Chondrocyte (in vitro differentiated cells): ENCODE measurements at regions not wholly inside any gene's neighbourhood (a gene's known extent, or its start where the extent isn't known, plus 50 kb on each side); places are given as distances from the start of the nearest gene placed in this dataset.

ENCODE experiments used
- DNase-seq: peaks from one replicate; pipeline ENCODE4 v3.0.0; 2021; ENCODE audit warnings: mixed read lengths, low spot score
- H3K27ac Mint-ChIP-seq: one replicate; pipeline ENCODE4 v1.8.0; 2021; ENCODE audit warnings: mild to moderate bottlenecking, moderate library complexity, mixed read lengths; ENCODE audit not compliant: unreplicated experiment
- H3K27me3 Mint-ChIP-seq: 2 replicates; pipeline ENCODE4 v1.8.0; 2021; ENCODE audit warnings: low read depth, mixed read lengths
- H3K36me3 Mint-ChIP-seq: 2 replicates; pipeline ENCODE4 v1.8.0; 2021; ENCODE audit warnings: low read depth, mixed read lengths
- H3K4me1 Mint-ChIP-seq: 2 replicates; pipeline ENCODE4 v1.8.0; 2021; ENCODE audit warnings: low read depth, mild to moderate bottlenecking, mixed read lengths
- H3K4me3 Mint-ChIP-seq: one replicate; pipeline ENCODE4 v1.8.0; 2021; ENCODE audit warnings: mild to moderate bottlenecking, moderate library complexity, mixed read lengths; ENCODE audit not compliant: unreplicated experiment
- H3K9me3 Mint-ChIP-seq: 2 replicates; pipeline ENCODE4 v1.8.0; 2021; ENCODE audit warnings: low read depth, mixed read lengths
- CTCF ChIP-seq: fragments of 200-600 bp; sonication (generic); IDR thresholded peaks from 2 replicates; pipeline ENCODE4 v1.5.0; 2021; ENCODE audit warnings: antibody characterized with exemption, mild to moderate bottlenecking, moderate library complexity

- no peak overlapping the region for H3K4me3 Mint-ChIP-seq
- H3K4me1 Mint-ChIP-seq, result peaks cover 32% of the 10 kb centered on the region
- H3K36me3 Mint-ChIP-seq, result no peaks in the 10 kb centered on the region
- no peaks in the 10 kb centered on the region for H3K27me3 Mint-ChIP-seq
- no peak for DNase-seq
- TF ChIP-seq CTCF, result no peak
- H3K27ac Mint-ChIP-seq, result no peak overlapping the region
- H3K9me3 Mint-ChIP-seq, result no peaks in the 10 kb centered on the region
Observed at GRCh38 chr4:100826808-100827548, 309.2 kb upstream of the EMCN start.

- no peaks in the 10 kb centered on the region for H3K9me3 Mint-ChIP-seq
- no peaks in the 10 kb centered on the region for H3K36me3 Mint-ChIP-seq
- no peak for DNase-seq
- no peaks in the 10 kb centered on the region for H3K27me3 Mint-ChIP-seq
- no peak overlapping the region for H3K4me3 Mint-ChIP-seq
- no peak overlapping the region for H3K27ac Mint-ChIP-seq
- peaks cover 32% of the 10 kb centered on the region for H3K4me1 Mint-ChIP-seq
- TF ChIP-seq CTCF, result no peak
Observed at GRCh38 chr4:100826067-100826466, 308.2 kb upstream of the EMCN start.

GRCh38 chr4:100823993-100824323, 306.1 kb upstream of the EMCN start:
- H3K4me1 Mint-ChIP-seq, result peaks cover 24% of the 10 kb centered on the region
- no peak for TF ChIP-seq CTCF
- H3K9me3 Mint-ChIP-seq, result no peaks in the 10 kb centered on the region
- H3K27ac Mint-ChIP-seq, result no peak overlapping the region
- no peaks in the 10 kb centered on the region for H3K36me3 Mint-ChIP-seq
- DNase-seq, result no peak
- H3K27me3 Mint-ChIP-seq, result no peaks in the 10 kb centered on the region
- H3K4me3 Mint-ChIP-seq, result no peak overlapping the region

- DNase-seq, result no peak
- H3K4me1 Mint-ChIP-seq, result peaks cover 18% of the 10 kb centered on the region
- no peak overlapping the region for H3K4me3 Mint-ChIP-seq
- TF ChIP-seq CTCF, result no peak
- no peaks in the 10 kb centered on the region for H3K36me3 Mint-ChIP-seq
- no peaks in the 10 kb centered on the region for H3K9me3 Mint-ChIP-seq
- no peaks in the 10 kb centered on the region for H3K27me3 Mint-ChIP-seq
- H3K27ac Mint-ChIP-seq, result peak overlapping the region; percentile 8
Observed at GRCh38 chr4:100823066-100823992, 305.5 kb upstream of the EMCN start.

GRCh38 chr4:100820249-100820648, 302.4 kb upstream of the EMCN start:
- Mint-ChIP-seq H3K4me3 (no peak overlapping the region), H3K36me3 (no peaks in the 10 kb centered on the region), H3K9me3 (no peaks in the 10 kb centered on the region), H3K27me3 (no peaks in the 10 kb centered on the region), H3K4me1 (peaks cover 17% of the 10 kb centered on the region), H3K27ac (no peak overlapping the region)
- no peak for DNase-seq
- TF ChIP-seq CTCF, result no peak
